HG03457 (cell line): ENCODE measurements at regions not wholly inside any gene's neighbourhood (a gene's known extent, or its start where the extent isn't known, plus 50 kb on each side); places are given as distances from the start of the nearest gene placed in this dataset.

Experiments used
- ATAC-seq: cut with Tn5 transposase; IDR thresholded peaks from one replicate; pipeline ENCODE4 v1.9.1; 2021; ENCODE audit warnings: moderate number of reproducible peaks; ENCODE audit not compliant: unreplicated experiment

DNA sequence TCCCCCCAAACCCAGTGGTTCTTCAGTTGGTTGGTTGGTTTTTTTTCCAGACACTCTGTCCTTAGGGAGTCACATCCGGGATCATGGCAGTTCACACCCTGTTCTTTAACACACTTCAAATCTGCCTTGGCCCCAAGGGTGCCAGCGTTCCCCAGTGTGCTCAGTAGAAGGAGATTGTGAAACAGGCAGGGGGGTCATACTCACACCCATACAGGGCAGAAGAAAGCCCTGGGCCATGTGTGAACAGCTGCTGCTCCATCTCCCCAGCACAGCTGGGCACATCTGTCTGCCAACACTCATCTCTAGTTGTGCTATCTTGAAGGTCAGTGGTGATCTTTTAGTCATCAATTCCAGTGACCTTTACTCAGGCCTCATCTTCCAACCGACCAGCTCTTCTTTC, 64.4 kb upstream of the FUT8 start:
- ATAC-seq, result no peak

DNA sequence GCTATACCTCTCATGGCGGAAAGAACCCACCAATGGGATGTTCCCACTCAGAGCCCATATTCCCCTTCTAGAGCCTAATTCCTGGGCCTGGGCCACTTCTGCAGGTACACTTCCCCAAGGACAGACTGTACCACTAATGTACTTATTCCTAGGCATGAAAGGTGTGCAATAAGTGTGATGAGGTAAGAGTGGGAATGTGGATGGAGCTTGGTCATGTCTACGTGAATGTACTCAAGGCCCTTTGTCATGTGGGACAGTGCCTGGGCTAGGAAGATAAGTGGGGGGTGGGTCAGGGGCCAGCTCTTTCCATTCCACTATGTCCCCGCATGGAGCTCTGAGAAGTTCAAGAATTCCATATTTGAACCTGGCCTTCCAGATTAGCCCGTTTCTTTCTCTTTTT, 63.4 kb upstream of the FUT8 start:
- no peak for ATAC-seq

DNA sequence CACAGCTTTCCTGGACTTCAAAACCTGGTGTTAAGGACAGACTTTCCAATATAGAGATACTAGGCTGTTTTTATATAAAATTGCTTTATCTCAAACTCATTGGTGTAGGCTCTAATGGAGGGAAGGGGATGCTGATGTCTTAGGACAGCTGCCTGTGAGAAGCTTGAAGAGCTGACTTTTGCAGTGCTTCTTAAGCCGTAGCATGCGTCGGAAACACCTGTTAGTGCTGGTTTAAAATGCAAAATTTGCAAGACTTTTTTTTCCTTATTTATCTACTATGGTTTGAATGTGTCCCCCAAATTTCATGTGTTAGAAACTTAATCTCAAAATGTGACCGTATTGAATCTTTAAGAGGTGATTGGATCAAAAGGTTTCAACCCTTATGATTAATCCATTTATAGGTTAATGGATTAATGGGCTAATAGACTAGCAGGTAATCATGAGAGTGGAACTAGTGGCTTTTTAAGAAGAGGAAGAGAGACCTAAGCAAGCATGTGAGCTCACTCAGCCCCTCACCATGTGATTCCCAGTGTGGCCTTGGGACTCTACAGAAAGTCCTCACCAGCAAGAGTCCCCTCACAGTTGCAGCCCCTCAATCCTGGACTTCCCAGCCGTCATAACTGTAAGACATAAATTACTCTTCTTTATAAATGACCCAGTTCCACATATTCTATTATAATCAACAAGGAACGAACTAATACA, 60.9 kb upstream of the FUT8 start:
- ATAC-seq, result no peak

- no peak for ATAC-seq
Observed at GRCh38 chr14:65352964-65353530, 59.5 kb upstream of the FUT8 start.

GRCh38 chr14:65354131-65354530, 58.4 kb upstream of the FUT8 start:
- no peak for ATAC-seq

DNA sequence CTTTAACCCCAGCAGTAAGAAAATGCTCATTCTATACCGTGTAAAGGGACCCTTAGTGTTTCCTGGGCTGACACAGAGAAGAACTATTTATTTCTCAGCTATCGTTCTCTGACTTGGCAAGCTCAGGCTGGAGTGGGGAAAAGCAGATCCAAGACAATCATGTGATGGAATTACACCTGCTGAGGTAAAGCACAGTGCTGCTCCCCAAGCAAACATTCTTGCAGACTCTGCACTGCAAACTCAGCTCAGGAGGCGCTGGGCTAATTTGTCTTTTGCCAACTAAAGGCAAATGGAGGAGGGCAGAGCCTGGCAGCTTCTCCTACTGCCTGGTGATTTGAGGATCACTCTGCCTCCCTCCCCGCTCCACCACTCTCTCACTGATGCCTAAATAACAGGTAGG, 57.8 kb upstream of the FUT8 start:
- no peak for ATAC-seq

GRCh38 chr14:65356327-65356836, 56.1 kb upstream of the FUT8 start:
- ATAC-seq, result no peak

GRCh38 chr14:65357113-65357512, 55.4 kb upstream of the FUT8 start:
- ATAC-seq, result no peak

GRCh38 chr14:65357689-65358088, 54.8 kb upstream of the FUT8 start:
- ATAC-seq, result no peak

DNA sequence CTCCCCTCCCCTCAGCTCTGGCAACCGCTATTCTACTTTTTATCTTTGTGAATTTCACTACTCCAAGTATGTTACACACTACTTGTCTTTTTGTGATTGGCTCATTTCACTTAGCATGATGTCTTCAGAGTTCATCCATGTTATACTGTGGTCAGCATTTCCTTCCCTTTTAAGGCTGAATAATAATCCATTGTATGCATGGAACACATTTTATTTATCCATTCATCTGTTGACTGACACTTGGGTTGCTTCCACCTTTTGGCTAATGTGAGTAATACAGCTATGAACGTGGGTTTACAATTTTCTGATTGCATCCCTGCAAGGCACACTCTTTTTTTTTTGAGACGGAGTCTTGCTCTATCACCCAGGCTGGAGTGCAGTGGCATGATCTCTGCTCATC, 53.0 kb upstream of the FUT8 start:
- no peak for ATAC-seq

- ATAC-seq, result no peak
Observed at GRCh38 chr14:65360144-65360784, 52.3 kb upstream of the FUT8 start.

DNA sequence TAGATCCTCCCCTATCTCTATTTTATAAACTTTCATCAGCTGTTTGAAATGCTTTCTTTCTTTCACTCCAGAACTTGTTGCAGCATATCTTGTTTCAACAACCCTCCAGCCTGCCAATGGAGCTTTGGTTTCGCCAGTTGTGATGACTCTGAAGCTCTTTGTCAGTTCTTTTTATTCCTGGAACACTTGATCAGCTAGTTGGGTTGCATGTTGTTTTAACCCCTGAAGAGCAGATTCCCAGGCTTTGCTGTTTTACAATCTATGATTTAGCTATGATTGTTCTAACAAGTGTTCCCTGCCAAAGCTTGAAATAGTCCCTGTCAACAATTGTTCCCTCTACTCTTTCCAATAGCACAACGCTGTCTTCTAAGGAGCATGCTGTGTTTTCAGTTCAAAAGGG, 50.6 kb upstream of the FUT8 start:
- ATAC-seq, result no peak
